ENCODE measurements at regions not wholly inside any gene's neighbourhood (a gene's known extent, or its start where the extent isn't known, plus 50 kb on each side); places are given as distances from the start of the nearest gene placed in this dataset.

DNA sequence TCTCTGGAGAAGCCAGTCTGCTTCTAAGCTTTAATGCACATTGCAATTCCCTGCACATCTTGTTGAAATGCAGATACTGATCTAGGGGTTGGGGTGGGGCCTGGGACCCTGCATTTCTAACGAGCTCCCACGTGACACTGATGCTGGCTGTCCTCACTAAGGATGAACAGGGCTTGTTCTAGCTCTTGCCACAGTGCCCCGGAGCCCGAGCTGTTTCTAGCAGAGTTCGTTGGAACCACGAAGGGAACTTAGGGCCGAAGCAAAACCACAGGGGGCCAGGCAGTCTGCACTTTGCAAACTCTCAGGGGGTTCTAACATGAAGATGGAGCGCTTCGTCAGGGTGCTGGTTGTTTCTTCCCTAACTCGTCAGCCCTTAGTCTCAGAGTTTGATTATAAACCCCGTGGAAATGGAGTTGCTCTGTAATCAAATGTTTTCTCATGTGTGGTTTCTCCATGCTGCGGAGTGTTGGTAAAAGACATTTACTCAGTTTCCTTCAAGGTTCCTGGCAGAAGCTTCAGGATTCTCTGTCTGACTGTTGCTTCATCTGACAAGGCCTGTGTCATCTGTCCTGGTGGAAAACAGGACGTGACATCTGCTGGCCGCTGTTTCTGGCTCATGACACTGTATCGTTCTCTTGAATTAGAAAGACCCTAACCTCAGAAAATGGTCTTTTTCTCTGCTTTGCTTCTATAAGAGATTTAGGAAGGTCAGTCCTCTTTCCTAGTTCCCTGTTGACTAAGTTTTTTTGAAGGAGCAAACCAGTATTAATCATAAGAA, 221.5 kb downstream of the TEX29 start:
- DNase-seq: no peak

DNA sequence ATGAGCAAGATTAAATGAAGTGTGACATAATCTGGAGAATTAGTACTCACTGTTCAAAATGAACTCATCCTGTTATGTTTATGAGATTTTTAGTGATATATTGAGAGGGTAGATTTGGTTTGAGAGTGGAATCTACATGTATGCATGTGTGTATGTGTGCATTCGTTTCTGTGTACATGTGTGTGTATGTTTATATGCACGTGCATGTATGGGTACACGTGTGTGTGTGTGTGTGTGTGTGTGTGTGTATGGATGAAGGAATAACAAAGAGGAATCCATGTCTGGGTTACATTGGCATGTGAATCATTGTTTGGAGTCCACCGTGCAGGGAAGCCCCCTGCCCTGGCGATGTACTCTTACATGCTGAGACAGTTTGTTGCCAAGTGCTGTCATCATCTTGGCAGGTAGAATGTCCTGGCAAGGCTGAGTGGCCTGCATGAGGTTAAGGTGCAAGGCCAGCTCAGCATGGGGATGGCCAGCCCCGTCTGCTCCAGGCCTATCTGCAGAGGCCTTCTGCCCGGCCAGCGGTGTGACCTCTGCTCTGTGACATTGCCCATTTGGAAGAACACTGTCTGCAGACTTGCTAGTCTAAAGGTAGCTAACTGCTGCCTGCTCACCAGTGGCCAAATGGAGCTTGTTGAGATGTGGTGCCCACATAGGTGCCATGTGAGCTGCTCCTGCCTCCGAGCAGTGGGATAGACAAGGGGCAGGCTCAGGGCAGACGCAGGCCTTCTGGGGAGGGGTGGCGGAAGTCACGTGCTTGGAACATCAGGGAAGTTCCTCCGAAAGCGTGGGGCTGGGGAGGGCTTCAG, 222.3 kb downstream of the TEX29 start:
- no peak for DNase-seq

DNA sequence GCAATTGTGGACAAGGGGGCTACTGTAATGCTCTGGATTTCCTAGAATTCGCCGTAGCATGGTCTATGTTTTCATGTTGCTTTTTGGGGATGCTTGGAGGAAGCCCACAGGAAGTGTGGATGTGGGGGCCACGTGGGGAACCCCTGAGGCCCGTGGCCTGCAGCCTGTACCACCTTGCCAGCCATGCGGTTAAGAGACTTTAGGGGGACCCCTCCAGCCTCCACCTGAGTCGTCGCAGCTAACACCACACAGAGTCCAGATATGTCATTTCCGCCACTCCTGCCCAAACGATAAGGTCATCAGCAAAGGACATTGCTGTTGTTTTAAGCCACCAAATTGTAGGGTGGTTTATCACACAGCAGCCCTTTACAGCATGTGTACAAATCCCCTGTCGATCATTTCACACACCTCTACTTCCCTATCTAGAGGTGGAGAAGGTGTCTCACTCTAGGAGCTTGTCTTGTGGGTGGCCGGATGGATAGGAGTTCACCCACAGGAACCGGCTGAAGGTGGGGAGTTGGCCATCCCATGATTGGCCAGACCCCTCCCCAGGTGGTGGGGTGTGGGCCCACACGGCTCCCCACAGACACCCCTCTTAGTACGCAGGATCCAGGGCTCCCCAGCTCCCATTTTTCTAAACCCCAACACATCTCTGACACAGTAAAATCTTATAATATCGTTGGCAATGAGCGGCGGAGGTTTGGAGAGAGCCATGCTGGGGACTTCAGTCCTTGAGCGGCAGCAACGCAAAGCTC, 226.7 kb downstream of the TEX29 start:
- DNase-seq: no peak

DNA sequence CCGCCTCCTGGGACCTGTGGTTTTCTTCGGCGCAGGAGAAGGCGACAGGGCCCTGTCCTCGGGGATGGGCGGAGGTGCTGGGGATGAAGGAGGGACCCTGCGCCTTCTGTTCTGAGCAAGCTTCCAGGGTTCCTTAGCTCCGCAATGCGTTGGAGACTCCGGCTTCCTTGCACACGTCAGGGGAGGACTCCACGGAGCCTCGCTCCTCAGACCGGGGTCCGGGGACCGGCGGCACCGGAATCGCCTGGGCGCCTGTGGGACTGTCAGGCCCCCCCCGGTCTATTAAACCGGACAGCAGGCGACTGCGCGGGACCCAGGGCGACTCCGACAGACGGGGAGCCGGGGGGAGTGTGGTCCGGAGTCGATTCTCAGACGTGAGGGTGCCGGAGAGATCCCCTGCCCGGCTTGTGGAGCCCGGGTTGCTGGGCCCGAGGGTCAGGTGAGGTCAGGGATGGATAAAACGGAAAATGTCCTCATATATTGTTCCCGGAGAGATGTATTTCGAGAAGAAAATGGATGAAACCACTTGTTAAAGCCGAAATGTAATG, 227.4 kb downstream of the TEX29 start:
- DNase-seq: no peak

DNA sequence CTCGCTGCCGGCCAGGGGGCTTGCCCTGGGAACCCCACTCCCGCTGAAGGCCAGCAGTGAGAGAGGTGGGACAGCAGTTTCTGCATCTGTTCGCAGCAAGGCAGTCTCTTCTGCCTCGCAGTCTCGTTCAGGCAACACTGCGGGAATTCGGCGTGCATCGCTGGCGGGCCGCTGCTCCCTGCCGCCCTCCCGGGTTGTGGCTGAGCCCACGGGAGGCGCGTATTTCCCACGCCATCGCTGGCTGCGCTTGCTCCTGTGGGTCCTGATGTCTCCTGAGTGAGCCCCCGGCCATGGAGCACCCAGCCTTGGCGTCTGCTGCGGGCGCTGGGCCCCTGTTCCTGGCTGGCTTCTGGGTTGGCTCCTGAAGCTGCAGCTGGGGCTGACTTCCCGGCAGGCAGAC, 227.9 kb downstream of the TEX29 start:
- no peak for DNase-seq

DNA sequence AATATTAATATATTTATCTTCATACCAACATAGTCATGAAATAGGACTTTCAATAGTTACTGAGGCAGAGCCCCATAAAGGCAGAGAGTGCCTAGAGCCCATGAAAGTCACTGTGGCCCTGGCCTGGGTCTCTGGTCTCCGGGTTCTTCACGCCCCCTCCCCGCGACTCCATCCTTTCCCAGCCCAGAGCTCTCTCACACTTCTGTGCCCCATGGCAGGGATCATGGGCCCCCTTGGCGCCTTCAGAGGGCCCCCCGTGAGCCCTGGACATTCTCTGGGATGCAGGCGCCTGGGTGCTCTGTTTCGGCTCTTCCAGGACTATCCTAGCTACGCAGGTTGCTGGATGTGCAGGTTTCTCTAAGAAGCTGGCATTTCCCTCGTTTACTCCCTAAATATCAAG, 228.4 kb downstream of the TEX29 start:
- DNase-seq: no peak

DNA sequence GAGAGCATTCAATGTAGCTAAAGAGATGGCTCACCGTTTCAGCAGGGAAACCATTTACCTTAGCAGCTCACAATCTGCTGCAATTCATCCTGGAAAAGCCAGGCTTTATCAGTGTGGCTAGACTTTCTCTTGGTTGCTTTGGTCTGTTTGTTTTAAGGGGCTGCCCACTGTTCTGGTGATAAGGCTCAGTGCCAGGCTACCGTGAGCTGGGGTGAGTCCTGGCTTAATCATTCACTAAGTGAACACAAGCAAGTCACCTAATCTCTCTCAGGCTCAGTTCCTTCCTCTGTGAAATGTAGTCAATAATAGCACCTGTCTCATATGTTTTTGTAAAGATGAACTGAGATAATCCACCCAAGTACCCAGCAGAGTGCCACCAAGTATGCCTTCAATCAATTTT, 229.0 kb downstream of the TEX29 start:
- DNase-seq: no peak

DNA sequence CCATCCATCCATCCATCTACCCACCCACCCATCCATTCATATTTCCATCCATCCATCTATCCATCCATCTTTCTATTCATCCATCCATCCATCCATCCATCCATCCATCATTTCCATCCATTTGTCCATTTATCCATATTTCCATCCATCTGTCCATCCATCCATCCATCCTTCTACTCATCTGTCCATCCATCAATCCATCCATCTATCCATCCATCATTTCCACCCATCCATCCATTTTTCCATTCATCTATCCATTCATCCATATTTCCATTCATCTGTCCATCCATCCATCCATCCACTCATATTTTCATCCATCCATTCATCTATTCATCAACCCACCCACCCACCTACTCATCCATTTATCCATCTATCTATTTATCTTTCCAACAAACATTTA, 229.6 kb downstream of the TEX29 start:
- DNase-seq: no peak

DNA sequence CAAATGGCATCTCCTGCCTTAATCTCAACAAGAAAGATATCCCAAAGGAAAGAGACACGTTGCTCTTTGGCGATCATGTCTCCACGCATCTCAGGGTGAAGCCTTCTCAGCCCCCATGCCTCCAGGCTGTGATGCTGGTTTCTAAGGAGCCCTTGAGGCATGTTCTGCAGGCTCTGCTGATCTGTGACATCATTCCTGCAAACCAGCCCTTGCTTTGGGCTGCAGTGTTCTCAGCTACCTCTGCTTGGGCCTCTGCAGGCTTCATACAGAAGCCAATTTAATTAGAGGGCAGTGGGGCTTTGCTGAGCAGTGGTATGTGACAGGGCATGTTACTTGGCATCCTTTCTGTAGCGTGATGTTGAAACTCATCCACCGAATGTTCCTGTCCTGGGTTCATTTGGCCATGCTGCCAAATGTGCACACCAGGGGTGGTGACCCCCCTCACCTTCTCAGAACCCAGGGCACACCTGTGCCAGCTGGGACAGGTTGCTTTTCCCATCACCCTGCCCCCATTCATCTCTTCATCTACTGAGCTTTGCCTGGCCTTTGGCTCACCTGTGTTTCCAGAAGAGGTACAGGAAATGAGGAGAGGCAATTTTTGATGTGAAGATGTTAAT, 230.9 kb downstream of the TEX29 start:
- no peak for DNase-seq

DNA sequence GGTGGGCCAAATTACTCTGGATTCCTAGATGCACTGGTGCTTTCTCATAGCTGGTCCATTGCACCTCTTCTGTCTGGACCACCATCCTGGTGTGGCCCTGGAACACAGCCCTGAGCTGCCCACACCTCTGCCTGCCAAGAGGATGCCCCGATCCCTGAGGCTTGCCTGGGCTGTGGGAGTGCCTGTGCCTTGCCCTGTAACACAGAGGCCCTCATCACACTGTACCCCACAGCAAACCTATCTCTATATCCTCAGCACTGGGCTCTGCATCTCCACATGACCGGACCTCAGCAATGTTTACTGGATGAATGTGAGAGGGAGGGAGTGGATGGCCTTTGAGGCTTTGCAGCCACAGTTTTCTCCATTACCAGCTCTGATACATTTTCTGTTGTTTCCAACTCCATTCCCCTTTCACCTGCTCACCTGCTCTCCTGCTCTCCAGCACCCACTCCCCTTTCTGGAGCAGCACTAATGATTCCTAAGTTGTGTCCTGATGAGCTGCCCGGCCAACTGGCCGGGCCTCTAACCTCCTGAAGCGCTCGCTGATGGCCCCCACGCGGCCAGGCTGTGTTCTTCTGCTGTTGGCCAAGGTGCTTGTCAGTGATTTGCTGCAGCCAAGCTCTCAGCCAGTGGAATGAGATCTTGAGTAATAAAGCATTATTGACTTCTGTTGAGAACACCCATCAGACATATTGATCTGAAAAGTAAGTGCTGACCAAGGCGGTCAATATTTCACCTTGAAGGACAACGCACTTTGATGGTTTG, 232.6 kb downstream of the TEX29 start:
- no peak for DNase-seq

DNA sequence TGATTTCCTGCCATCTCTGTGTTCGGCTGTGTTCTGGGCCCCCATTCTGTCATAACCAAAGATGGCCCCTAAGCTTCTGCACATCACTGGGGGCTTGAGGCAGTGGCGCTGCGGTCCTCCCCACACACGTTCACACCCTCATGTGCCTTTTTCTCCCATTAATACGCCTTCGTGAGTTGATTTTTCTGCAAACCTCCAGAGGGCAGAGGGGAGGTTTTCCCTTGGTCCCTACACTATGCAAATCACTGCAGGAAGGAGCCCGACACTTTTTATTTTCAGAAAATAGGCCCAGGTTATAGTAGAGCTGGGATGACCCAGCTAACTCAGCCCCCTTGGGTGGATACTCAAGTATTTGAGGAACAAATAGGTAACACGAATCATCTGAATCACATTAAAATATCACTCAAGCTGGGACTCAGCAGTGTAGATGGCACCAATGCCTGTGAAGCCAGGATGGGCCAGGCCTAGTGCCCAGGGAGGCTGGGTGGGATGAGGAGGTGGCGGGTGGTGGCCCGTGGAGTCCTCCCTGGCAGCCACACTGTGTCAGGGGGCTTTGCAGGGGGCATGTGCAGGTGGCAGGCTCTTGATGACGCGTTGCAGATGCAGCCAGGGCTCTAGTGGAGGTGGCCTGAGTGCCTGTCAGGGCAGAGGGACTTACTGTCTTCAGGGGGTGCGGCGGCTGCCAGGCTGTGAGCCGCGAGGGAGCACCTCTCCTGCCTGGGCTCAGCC, 234.3 kb downstream of the TEX29 start:
- no peak for DNase-seq

DNA sequence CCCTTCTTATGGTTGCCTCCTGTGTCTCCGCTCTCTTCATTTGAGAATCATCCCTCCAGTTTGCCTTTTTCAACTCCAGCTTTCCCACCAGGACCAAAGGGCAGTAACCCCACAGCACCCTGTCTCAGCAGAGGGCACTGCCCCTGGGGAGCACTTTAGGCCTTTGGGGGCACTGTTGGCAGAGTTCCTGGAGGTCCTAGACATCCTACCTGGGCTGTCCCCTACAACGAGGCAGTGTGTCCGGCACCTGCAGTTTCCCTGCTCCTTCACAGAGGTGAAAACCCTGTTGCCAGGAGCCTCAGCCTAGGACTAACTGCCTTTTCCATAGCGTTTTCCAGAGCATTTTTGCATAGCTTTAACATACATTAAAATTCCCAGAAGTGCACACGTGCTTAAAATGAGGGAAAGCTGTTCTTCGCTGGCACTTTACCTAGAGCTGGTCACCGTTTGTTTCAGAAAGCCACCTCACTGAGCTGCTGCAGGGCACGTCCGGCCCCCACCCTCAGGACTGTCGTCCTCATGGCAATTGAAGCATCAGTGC, 234.9 kb downstream of the TEX29 start:
- DNase-seq: no peak

DNA sequence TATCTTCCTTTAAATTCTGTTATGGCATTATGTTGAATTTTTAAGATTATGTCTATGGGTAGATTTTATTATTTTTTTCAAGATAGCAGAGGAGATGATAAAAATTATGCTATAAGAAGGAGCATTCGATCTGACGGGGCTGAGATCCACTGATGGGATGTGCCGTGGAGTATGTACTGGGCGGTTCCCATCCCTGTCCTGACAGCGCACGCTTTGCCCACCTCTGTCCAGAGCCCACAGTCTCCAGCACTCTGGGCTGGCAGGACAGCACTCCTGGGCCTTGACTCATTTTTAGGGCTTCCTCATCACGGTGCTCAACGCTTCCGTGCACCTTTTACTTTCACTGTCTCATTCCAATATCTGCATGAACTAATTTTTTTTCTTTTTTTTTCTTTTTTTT, 235.5 kb downstream of the TEX29 start:
- no peak for DNase-seq

DNA sequence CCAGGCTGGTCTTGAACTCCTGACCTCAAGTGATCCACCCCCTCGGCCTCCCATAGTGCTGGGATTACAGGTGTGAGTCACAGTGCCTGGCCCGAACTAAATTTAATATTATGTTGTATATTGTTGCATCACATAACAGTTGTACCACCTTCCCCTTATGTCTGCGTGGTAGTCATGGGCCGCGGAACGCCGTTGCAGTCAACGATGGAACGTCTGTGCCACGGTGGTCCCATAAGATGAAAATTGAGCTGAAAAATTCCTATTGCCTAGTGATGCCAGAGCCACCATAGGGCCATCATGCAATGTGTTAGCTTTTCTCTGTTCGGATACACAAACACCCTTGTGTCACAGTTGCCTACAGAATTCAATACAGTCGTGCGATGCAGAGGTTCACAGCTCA, 236.1 kb downstream of the TEX29 start:
- no peak for DNase-seq

DNA sequence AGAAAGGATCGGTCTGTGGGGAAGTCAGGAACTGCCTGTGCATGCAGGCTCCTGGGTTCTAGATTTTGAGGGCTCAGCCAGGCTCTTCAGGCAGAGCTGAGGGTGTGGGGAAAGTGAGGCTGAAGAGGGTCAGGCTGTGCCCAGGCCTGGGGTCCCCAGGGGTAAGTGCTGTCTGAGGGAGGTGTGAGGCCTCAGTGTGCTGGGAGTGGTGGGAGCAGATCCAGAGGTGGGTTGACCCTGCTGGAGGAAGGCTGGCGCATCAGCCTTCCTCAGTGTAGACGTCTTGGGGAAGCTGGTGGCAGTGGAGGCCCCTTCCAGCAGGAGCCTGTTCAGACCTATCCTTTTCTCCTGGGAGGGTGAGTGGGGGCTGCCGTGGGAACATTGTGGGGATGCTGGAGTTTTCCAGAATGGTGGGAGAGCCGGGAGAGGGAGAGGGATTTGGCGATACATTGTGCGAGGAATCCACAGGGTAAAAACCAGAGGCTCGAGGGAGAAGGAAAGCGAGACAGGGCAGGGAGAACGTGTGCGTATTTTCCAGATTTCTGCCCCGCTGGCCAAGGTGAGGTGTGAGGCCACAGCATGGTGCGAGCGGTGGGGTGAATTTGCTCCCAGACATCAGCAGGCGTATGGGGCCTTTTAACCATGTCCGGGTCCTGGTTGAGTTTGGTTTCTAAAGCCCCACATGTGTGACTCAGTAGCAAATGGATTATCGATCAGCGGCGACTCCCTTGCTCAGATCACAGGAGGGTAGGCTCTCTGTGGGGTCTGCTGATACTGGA, 237.7 kb downstream of the TEX29 start:
- DNase-seq: no peak

DNA sequence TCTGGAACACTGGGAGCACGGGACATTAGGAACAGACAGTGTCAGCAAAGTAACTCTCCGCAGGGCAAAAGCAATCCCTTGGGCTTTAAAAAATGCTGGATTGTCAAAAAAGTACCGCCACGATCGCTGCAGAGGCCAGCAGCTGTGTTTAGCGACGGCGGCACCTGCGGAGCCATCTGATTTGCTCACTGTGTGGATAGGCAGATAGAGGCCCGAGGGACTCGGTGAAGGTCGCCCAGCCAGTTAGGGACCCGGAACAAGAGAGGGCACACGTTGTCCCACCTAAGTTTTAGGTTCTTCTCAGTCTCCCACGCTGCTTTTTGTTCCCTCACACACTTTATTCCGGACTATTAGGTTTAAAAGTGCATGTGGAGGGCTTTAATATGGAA, 238.3 kb downstream of the TEX29 start:
- no peak for DNase-seq

DNA sequence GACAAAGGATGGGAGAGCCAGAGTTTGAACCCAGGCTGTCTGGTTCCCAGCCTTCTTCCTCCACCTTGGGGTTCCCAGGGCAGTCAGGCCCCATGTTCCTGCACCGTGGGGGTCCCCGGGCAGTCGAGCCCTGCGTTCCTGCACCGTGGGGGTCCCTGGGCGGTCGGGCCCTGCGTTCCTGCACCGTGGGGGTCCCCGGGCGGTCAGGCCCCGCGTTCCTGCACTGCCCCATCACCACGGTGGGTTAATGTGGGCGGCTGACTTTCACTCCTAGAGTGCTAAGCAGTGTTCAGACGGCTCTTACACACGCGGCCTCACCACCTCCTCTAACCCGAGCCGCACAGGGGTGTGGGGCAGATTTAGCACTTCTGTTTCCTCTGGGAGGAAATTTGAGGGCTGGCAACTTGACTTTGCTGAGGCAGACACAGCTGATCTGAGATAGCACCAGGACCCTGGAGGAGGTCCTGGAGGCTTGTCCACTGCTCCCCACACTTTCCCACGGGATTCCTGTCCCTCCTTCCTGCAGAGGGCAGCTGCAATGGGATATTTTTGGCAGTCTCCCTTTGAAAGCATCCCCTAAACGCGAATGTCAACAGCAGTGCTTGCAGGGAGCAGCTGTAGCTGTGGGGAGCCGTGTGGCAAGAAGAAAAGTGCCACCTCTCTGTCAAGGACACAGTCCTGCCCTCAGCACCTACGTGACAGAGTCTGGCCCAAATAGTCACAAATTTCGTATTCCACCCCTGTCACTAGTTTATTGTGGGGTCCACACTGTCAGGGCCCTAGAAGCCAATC, 239.4 kb downstream of the TEX29 start:
- DNase-seq: no peak

DNA sequence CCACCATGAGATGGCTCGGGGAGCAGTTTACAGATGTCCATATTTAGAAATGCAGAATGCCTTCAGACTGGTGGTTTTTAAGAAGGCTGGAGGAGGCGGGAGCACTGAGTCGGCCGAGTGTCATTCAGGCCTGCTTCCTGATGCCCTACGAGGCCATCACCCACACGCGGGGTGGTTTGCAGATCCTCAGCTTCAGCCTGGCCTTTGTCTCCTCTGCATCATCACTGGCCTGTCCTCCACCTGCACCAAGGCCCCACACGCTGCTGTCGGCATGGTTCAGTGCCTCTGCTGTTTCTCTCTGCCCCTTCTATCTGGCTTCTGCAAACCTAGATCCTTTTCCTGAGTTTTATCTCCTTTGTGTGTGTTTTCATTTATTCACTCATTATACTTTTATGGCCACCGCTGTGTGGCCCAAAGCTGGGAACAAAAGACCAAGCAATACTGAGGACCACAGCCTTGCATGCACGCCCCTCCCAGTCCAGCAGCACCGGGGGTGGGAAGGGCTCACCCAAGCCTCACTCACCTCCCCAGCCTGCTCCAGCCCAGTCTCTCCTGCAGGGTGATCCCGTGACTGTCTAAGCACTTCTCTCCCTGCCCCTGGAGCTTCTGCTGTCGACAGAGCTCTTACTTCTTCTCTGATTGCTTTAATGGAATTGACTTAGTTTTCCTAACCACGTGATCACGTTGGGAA, 240.8 kb downstream of the TEX29 start:
- DNase-seq: no peak

DNA sequence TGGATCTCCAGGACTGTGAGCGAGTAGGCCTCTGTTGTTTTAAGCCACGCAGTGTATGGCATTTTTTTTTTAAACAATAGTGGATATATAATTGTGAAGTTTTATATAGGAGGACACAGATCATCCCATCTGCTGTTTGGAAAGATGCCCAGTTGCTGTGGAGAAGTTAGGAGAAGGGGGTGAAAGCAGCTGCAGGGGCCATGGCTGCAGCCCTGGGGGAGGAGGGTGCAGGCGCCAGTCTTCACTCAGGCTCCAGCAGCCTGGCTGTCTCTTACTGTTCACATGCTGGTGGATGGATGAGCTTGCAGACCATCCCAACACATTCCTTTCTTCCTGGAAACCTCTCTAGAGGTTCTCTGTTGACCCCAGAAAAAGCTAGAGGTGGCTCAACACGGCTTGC, 242.3 kb downstream of the TEX29 start:
- no peak for DNase-seq
